ENCODE measurements at regions not wholly inside any gene's neighbourhood (a gene's known extent, or its start where the extent isn't known, plus 50 kb on each side); places are given as distances from the start of the nearest gene placed in this dataset.

- Mint-ChIP-seq H3K9me3 (no peaks in the 10 kb centered on the region), H3K27ac (no peak overlapping the region), H3K27me3 (ENCODE audit: insufficient read depth, low read depth, poor library complexity) (peaks cover 9% of the 10 kb centered on the region), H3K4me3 (no peak overlapping the region), H3K4me1 (peaks cover 8% of the 10 kb centered on the region), H3K36me3 (ENCODE audit: low read depth) (no peaks in the 10 kb centered on the region)
- Histone ChIP-seq H3K9me2 (ENCODE audit: insufficient read depth) (no peaks in the 10 kb centered on the region), H3K4me1 (ENCODE audit: insufficient read depth) (peaks cover 4% of the 10 kb centered on the region; the same call in 1 of the 2 replicates), H3K4me3 (no peak overlapping the region), H3F3A (replicated peaks; ENCODE audit: low read depth) (no peaks in the 10 kb centered on the region), H3K27me3 (ENCODE audit: insufficient read depth) (no peaks in the 10 kb centered on the region), H3K4me2 (no peak overlapping the region), H3K36me3 (ENCODE audit: insufficient read depth) (no peaks in the 10 kb centered on the region), H3K27ac (ENCODE audit: low read depth) (no peak overlapping the region), H2AFZ (no peak overlapping the region), H3K79me2 (replicated peaks; ENCODE audit: insufficient read depth) (no peaks in the 10 kb centered on the region), H4K20me1 (replicated peaks; ENCODE audit: insufficient read depth) (no peaks in the 10 kb centered on the region)
- TF ChIP-seq ZNF331 (CRISPR knock-in tag; IDR thresholded peaks at IDR 0.05; ENCODE audit: low read depth) (no peak), STAT1 (IDR thresholded peaks at IDR 0.05; ENCODE audit: unreplicated experiment) (no peak), CREB1 (CRISPR knock-in tag; IDR thresholded peaks at IDR 0.05; ENCODE audit: low read depth) (no peak), ZNF114 (CRISPR knock-in tag; IDR thresholded peaks at IDR 0.05) (no peak), ZNF462 (CRISPR knock-in tag; IDR thresholded peaks at IDR 0.05) (no peak), EZH2phosphoT487 (IDR thresholded peaks at IDR 0.05; ENCODE audit: unreplicated experiment) (no peak), EZH2 (IDR thresholded peaks at IDR 0.05; ENCODE audit: low read depth, unreplicated experiment) (no peak), ETS1 (IDR thresholded peaks at IDR 0.05) (no peak), JUNB (IDR thresholded peaks at IDR 0.05; ENCODE audit: unreplicated experiment) (no peak), NANOG (IDR thresholded peaks at IDR 0.05; ENCODE audit: borderline replicate concordance) (no peak), POLR2AphosphoS5 (IDR thresholded peaks at IDR 0.05; ENCODE audit: low read depth) (no peak)
- TF ChIP-seq, protein P1, sequence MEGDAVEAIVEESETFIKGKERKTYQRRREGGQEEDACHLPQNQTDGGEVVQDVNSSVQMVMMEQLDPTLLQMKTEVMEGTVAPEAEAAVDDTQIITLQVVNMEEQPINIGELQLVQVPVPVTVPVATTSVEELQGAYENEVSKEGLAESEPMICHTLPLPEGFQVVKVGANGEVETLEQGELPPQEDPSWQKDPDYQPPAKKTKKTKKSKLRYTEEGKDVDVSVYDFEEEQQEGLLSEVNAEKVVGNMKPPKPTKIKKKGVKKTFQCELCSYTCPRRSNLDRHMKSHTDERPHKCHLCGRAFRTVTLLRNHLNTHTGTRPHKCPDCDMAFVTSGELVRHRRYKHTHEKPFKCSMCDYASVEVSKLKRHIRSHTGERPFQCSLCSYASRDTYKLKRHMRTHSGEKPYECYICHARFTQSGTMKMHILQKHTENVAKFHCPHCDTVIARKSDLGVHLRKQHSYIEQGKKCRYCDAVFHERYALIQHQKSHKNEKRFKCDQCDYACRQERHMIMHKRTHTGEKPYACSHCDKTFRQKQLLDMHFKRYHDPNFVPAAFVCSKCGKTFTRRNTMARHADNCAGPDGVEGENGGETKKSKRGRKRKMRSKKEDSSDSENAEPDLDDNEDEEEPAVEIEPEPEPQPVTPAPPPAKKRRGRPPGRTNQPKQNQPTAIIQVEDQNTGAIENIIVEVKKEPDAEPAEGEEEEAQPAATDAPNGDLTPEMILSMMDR (conservative IDR thresholded peaks at IDR 0.05; ENCODE audit: low read depth in 2 of 2), result no peak
- TF ChIP-seq, protein P2, sequence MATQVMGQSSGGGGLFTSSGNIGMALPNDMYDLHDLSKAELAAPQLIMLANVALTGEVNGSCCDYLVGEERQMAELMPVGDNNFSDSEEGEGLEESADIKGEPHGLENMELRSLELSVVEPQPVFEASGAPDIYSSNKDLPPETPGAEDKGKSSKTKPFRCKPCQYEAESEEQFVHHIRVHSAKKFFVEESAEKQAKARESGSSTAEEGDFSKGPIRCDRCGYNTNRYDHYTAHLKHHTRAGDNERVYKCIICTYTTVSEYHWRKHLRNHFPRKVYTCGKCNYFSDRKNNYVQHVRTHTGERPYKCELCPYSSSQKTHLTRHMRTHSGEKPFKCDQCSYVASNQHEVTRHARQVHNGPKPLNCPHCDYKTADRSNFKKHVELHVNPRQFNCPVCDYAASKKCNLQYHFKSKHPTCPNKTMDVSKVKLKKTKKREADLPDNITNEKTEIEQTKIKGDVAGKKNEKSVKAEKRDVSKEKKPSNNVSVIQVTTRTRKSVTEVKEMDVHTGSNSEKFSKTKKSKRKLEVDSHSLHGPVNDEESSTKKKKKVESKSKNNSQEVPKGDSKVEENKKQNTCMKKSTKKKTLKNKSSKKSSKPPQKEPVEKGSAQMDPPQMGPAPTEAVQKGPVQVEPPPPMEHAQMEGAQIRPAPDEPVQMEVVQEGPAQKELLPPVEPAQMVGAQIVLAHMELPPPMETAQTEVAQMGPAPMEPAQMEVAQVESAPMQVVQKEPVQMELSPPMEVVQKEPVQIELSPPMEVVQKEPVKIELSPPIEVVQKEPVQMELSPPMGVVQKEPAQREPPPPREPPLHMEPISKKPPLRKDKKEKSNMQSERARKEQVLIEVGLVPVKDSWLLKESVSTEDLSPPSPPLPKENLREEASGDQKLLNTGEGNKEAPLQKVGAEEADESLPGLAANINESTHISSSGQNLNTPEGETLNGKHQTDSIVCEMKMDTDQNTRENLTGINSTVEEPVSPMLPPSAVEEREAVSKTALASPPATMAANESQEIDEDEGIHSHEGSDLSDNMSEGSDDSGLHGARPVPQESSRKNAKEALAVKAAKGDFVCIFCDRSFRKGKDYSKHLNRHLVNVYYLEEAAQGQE (IDR thresholded peaks at IDR 0.05; ENCODE audit: unreplicated experiment), result no peak
- ATAC-seq, result no peak
- DNase-seq (ENCODE audit: low spot score), result no peak
Measured at GRCh38 chr11:116261606-116262005, 511.2 kb downstream of the BUD13 start.
